NCI-H146 treated with DMSO at 0.1 percent for 48 hours (cell line): ENCODE measurements at regions not wholly inside any gene's neighbourhood (a gene's known extent, or its start where the extent isn't known, plus 50 kb on each side); places are given as distances from the start of the nearest gene placed in this dataset.

ENCODE experiments used
- DNase-seq: peaks from one replicate; lab custom pipeline; 2025; ENCODE audit not compliant: unreplicated experiment; lab: John Stamatoyannopoulos, UW

DNA sequence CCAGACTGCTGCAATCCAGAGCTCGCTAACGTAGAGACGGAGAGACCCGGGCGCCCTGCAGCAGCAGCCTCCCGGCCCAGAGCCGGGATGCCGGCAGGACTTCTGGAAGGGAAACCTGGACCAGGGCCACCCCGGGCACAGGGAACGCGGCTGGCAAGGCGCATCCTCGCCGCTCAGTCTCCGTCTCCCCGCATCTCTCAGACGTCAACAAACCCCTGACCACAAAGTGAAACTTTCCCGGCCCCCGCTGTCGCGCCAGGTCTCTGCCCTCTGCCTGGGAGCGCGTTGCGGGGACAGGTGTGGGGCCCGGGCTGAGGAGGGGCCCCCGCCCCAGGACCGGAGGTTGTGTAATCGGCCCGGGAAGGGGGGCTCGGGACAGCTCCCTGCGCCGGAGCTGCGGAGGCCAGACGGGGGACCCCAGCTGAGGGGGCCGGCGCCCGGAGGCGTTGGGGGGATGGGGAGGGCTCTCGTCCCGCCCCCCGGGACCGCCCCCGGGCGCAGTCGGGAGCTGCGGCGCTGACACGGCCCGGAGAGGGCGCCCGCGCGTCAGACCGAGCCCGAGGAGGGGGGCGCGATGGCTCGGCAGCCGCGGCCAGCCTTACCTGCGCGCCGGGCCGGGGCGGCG lies 116.6 kb upstream of the HIVEP3 start:
- peak; percentile 18 for DNase-seq

DNA sequence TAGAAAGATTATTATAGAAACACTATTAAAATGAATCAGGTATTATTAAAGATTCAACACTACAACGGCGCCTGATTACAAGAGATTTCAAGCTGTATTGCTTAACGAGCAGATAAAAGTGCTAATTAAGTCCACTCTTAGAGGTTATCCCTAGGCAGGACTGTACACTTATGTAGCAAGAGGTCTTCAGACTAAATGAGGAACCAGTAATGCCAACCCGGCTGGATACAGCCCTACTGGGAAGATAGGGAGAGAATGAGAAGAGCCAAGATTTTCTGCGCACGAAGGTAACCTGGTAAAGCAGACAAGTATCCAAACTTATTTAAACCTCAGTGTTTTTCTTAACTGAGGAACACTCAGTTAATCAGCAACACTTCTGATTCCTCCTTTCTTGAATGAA lies 115.7 kb upstream of the HIVEP3 start:
- no peak for DNase-seq

- no peak for DNase-seq
These were observed 114.9 kb upstream of the HIVEP3 start for GRCh38 chr1:42033629-42034028.

DNA sequence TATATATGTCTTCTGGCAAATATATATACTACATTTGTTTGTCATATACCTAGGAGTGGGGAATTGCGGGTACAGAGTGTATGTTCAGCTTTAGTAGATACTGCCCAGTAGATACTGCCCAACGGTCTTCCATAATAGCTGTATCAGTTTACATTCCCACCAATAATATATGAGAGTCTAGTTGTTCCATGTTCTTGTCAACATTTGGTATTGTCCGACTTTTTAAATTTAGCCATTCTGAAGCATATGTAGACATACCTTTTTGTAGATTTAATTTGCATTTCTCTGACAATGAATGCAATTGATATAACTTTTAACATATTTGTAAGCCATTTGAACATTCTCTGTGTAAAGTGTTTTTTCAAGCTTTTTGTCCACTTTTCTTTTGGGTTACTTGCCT lies 99.0 kb upstream of the HIVEP3 start:
- no peak for DNase-seq

- no peak for DNase-seq
These were observed 98.5 kb upstream of the HIVEP3 start for GRCh38 chr1:42017259-42017658.

- no peak for DNase-seq
These were observed 96.1 kb upstream of the HIVEP3 start for GRCh38 chr1:42014823-42015222.

DNA sequence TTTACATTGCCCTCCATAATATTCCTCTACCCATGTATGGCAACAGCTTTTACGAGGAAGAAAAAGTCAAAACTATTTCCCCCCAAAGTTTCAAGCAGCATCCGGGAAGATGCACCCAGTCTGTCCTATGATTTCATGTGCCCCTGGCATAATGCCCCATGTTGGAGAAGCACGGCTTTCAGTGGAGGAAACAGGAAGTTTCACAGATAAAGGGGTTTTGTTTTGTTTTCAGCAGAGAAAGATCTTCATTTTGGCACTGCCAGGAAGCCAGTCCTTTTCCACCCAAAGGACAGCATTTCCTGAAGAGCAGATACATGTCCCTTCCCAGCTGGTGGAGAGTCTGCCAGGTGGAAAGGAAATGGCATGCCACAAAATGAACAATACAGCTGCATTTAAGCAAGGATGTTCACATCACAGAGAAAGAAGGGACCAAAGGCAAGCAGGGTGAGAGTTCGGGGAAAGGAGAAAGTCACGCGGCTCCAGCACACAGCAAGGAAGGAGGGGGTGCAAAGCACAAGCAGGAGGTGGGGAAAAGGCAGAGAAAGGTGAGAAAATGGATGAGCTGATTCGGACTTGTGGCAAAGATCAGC lies 95.3 kb upstream of the HIVEP3 start:
- DNase-seq: no peak

DNA sequence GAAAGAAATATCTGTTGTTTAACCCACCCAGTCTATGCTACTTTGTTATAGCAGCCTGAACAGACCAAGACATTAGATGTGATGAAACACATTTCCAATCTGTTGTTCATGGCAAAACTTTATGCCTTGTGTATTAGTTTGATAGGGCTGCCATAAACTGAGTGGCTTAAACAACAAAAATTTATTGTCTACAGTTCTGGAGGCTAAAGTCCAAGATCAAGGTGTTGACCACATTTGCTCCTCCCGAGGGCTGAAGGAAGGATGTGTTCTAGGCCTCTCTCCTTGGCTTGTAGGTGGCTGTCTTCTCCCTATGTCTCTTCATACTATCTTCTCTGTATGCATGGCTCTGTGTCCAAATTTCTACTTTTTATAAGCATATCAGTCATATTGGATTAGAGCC lies 94.1 kb upstream of the HIVEP3 start:
- no peak for DNase-seq

GRCh38 chr1:42010381-42010780 lies 91.7 kb upstream of the HIVEP3 start:
- no peak for DNase-seq

- no peak for DNase-seq
These were observed 89.5 kb upstream of the HIVEP3 start for GRCh38 chr1:42008264-42008663.

DNA sequence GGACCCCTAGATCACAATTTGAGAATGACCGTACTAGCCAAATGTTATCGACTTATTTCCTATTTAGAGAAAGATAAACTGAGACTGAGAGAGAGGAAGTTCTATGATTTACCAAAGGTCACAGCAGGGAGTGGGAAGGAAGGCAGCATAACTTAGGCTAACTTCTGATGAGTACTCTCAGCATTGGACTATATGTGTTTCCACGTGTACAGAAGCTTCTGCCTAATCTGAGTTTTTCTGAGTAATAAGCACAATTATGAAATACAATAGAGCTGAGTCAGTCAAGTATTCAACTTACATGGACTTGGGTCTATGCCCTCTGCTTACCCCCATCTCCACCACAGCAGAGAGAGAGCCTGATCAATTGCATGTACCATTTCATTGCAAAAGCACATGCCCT lies 88.1 kb upstream of the HIVEP3 start:
- DNase-seq: no peak

DNA sequence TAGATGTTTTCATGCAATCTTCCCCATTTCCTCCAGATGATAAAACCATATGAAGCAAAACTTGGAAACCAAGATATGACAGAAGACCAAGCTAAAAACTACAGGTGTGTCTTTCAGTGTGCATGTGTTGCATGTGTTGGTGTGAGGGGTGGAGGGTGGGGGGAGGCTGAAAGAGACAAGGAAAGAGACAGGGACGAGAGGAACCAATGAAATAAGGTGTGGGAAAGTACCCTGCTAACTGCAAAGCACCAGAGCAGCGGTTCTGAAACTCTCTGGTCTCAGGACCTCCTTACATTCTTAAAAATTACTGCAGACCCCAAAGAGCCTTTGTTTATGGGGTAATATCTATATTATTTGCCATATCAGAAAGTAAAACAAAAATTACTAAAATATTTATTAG lies 87.4 kb upstream of the HIVEP3 start:
- no peak for DNase-seq

GRCh38 chr1:42005530-42005929 lies 86.8 kb upstream of the HIVEP3 start:
- DNase-seq: no peak

GRCh38 chr1:42004860-42005259 lies 86.1 kb upstream of the HIVEP3 start:
- no peak for DNase-seq

DNA sequence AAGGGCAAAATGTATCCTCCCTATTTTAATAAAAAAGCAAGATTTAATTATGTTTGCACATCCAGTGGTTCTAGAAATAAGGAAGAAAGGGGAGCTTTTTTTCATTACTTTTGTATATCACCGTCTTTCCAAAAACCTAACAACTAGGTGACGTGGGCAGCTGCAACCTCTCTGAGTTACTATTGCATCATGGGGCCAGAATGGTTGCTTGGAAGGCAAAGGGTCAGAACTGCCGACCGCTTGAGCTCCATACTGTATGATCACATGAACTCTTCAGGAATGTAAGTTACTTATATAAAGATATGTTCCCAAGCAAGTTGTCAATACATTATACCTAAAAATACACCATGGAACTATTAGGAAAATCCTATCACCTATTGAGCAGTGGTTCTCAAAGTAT lies 85.6 kb upstream of the HIVEP3 start:
- no peak for DNase-seq

DNA sequence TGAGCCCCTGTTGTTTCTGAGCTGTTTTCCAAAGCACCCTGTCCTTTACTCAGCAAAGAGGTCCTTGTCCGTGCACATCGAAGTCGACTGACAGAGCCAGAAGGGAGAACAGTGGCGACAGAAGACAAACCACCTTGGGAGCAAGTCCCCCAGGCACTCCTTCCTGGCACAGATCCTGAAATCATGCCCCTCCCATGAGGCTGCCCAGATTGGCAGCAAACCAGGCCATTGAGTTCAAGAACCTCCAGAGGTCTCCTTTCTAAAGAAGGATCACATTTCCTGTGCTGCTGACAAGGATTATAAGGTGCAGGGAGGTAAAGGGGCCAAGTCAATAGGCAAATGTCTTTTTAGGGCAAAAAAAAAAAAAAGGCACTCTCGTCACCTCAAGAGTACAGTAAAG lies 84.7 kb upstream of the HIVEP3 start:
- DNase-seq: no peak

DNA sequence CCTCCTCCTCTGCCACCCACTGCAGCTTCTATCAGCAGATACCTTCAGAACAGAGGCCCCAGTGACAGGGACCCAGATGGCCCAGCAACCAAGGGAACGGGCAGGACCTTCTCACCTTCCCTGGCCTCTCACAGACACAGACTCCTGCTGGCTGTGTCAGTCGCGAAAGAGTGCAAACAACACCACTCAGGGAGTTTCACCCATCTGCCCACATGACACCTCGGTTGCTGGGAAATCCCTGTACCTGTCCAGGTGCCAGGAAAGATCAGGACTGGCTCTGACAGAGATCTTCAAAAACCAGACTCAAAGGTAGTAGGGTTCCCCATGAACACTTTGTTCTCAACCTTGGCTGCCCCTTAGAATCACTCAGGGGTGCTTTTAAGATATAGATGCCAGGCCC lies 83.5 kb upstream of the HIVEP3 start:
- DNase-seq: no peak

DNA sequence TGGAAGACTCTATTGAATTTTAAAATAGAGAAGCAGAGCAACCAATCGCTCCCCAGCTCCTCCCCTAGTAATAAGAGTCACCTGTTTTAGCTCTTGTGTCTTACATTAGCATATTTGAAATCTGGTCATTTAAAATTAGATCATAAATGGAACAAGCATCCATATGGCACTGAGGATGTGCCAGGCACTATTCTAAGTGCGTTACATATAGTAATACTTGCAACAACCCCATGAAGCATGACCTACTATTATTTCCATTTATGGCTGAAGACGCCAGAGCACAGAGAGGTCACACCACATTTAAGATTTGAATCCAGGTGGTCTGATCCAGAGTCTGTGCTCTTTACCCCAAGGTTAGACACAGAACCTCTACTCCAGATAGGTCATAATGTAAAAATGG lies 82.0 kb upstream of the HIVEP3 start:
- DNase-seq: no peak

DNA sequence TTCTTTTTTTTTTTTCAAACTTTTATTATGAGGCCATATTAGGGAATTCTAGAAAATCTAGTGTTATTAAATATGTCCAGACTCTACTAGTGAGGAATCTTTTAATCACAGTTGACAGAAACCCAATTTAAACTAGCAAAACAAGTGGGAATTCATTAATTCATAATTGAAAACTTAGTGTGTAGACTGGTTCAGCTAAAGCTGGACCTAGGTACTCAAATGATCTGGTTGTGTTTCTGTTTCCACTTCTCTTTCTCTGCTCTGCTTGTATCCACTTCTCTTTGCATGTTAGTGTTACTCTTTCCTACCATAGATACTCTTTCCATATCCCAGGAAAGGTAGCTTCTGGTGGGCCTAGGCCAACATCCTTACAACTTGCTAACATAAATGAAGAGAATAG lies 81.2 kb upstream of the HIVEP3 start:
- no peak for DNase-seq

GRCh38 chr1:41998250-41998649 lies 79.5 kb upstream of the HIVEP3 start:
- no peak for DNase-seq

- no peak for DNase-seq
These were observed 78.4 kb upstream of the HIVEP3 start for GRCh38 chr1:41997153-41997552.

- DNase-seq: no peak
These were observed 76.9 kb upstream of the HIVEP3 start for GRCh38 chr1:41995441-41996130.
